ENCODE measurements at regions not wholly inside any gene's neighbourhood (a gene's known extent, or its start where the extent isn't known, plus 50 kb on each side); places are given as distances from the start of the nearest gene placed in this dataset.

DNA sequence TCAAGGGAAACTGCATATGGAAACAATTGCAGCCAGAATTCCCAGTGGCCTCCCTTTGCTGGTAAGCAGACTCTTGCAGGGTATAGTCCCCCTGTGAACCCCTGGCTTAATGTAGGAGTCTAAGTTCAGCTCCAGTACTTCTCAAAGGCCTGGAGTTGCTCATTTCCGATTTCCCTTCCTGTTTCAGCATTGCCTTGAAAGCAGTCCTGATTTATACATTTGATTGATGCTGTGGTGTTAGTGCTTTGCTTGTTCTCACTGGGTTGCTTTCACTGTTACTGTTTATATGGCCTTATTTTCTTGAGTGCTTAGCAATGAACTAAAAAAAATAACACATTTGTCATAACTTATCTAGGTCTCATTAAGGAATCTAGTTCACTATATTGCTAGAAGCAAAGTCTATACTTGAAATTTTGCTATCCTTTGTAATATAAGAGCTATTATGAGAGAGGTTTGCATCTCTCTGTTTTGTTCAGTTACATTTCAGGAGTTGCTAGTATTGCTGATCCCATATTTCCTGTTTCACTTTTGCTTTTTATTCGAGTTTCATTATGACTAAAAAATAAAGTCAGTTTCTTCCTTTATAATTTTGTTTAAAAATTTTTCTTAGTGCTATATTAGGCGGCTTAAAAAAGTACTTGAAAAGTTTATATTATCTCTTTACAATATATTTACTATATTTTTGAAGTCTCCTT lies 122.4 kb upstream of the NMUR2 start:
- DNase-seq, result peak in 1 of 3 donors; percentile 10
- Histone ChIP-seq H3K9me3 (ENCODE audit: control extremely low read depth in 1 of 5, control insufficient read depth in 4 of 5, insufficient read depth in 2 of 5, low read depth in 1 of 5, low read length in 4 of 5) (no peaks in the 10 kb centered on the region), H3K4me3 (ENCODE audit: control insufficient read depth in 1 of 7, extremely low read depth in 1 of 7, insufficient read depth in 4 of 7, low read depth in 2 of 7, low read length in 6 of 7) (no peak overlapping the region), H3K27me3 (replicated peaks in 2 of 5; ENCODE audit: control insufficient read depth in 4 of 5, insufficient read depth in 5 of 5, low read length in 4 of 5) (no peaks in the 10 kb centered on the region), H3K27ac (ENCODE audit: insufficient read depth in 1 of 2, low read depth in 1 of 2, low read length in 2 of 2, poor library complexity in 1 of 2, severe bottlenecking in 2 of 2) (no peak overlapping the region), H3K4me1 (ENCODE audit: control extremely low read depth in 1 of 4, control insufficient read depth in 4 of 4, insufficient read depth in 4 of 4, low read length in 3 of 4) (peaks cover 0 to 5% (median 0%) of the 10 kb centered on the region in 4 experiments), H3K36me3 (ENCODE audit: control insufficient read depth in 4 of 4, insufficient read depth in 4 of 4, low read length in 3 of 4) (no peaks in the 10 kb centered on the region)
- CTCF ChIA-PET, result no interaction called here
- POLR2A ChIA-PET, result no interaction called here
- 0% methylated on average over 1 of the region's 3 CpGs for WGBS (ENCODE audit: insufficient coverage)

GRCh38 chr5:152529440-152529839 lies 124.4 kb upstream of the NMUR2 start:
- no peaks in the 10 kb centered on the region for H3K9me3 ChIP-seq (ENCODE audit: control extremely low read depth in 1 of 5, control insufficient read depth in 4 of 5, insufficient read depth in 2 of 5, low read depth in 1 of 5, low read length in 4 of 5)
- no peak overlapping the region for H3K27ac ChIP-seq (ENCODE audit: insufficient read depth in 1 of 2, low read depth in 1 of 2, low read length in 2 of 2, poor library complexity in 1 of 2, severe bottlenecking in 2 of 2)
- ChIA-PET CTCF (no interaction called here), POLR2A (no interaction called here)
- no peak overlapping the region for H3K4me3 ChIP-seq (ENCODE audit: control insufficient read depth in 1 of 7, extremely low read depth in 1 of 7, insufficient read depth in 4 of 7, low read depth in 2 of 7, low read length in 6 of 7)
- peaks cover 0 to 5% (median 0%) of the 10 kb centered on the region in 4 experiments for H3K4me1 ChIP-seq (ENCODE audit: control extremely low read depth in 1 of 4, control insufficient read depth in 4 of 4, insufficient read depth in 4 of 4, low read length in 3 of 4)
- H3K27me3 ChIP-seq (replicated peaks in 2 of 5; ENCODE audit: control insufficient read depth in 4 of 5, insufficient read depth in 5 of 5, low read length in 4 of 5), result no peaks in the 10 kb centered on the region
- DNase-seq, result no peak
- H3K36me3 ChIP-seq (ENCODE audit: control insufficient read depth in 4 of 4, insufficient read depth in 4 of 4, low read length in 3 of 4), result no peaks in the 10 kb centered on the region

DNA sequence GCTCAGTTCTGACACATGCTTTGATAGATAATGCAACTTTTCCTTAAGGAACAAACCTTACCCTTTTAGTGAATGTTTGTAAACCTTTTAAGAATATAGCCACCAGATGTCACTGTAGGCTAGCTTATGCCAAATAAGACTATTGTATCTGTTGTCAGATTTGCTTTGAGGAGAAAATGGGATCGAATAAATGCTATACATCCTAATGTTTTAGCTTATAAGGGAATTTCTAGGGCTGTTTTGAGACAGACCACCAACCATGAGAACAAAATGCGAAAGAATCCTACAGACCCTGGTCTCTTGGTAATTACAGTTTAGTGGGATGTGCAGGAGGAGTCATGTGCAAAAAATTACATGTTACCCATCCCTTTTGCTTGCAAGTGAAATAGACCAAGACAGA lies 127.6 kb upstream of the NMUR2 start:
- peak; percentile 45 to 67 (median 60) for DNase-seq
- 71% methylated on average over 2 of the region's 2 CpGs for WGBS (ENCODE audit: insufficient coverage)
- Histone ChIP-seq H3K27me3 (replicated peaks in 2 of 5; ENCODE audit: control insufficient read depth in 4 of 5, insufficient read depth in 5 of 5, low read length in 4 of 5) (no peaks in the 10 kb centered on the region), H3K27ac (ENCODE audit: insufficient read depth in 1 of 2, low read depth in 1 of 2, low read length in 2 of 2, poor library complexity in 1 of 2, severe bottlenecking in 2 of 2) (no peak overlapping the region), H3K4me3 (ENCODE audit: control insufficient read depth in 1 of 7, extremely low read depth in 1 of 7, insufficient read depth in 4 of 7, low read depth in 2 of 7, low read length in 6 of 7) (no peak overlapping the region), H3K9me3 (ENCODE audit: control extremely low read depth in 1 of 5, control insufficient read depth in 4 of 5, insufficient read depth in 2 of 5, low read depth in 1 of 5, low read length in 4 of 5) (no peaks in the 10 kb centered on the region), H3K4me1 (ENCODE audit: control extremely low read depth in 1 of 4, control insufficient read depth in 4 of 4, insufficient read depth in 4 of 4, low read length in 3 of 4) (no peaks in the 10 kb centered on the region), H3K36me3 (ENCODE audit: control insufficient read depth in 4 of 4, insufficient read depth in 4 of 4, low read length in 3 of 4) (no peaks in the 10 kb centered on the region)
- CTCF ChIA-PET, result interaction anchor here (1.2 to 4.0 kb wide), 7 partner anchors 10 to 1443 kb away, joined by 3 to 39 read pairs (median 5); no protein-coding TSS in a partner anchor
- POLR2A ChIA-PET, result no interaction called here

- Histone ChIP-seq H3K36me3 (ENCODE audit: control insufficient read depth in 4 of 4, insufficient read depth in 4 of 4, low read length in 3 of 4) (no peaks in the 10 kb centered on the region), H3K27me3 (replicated peaks in 2 of 5; ENCODE audit: control insufficient read depth in 4 of 5, insufficient read depth in 5 of 5, low read length in 4 of 5) (peaks cover 0 to 3% (median 0%) of the 10 kb centered on the region in 5 experiments), H3K4me1 (ENCODE audit: control extremely low read depth in 1 of 4, control insufficient read depth in 4 of 4, insufficient read depth in 4 of 4, low read length in 3 of 4) (no peaks in the 10 kb centered on the region), H3K4me3 (ENCODE audit: control insufficient read depth in 1 of 7, extremely low read depth in 1 of 7, insufficient read depth in 4 of 7, low read depth in 2 of 7, low read length in 6 of 7) (no peak overlapping the region), H3K9me3 (ENCODE audit: control extremely low read depth in 1 of 5, control insufficient read depth in 4 of 5, insufficient read depth in 2 of 5, low read depth in 1 of 5, low read length in 4 of 5) (no peaks in the 10 kb centered on the region), H3K27ac (ENCODE audit: insufficient read depth in 1 of 2, low read depth in 1 of 2, low read length in 2 of 2, poor library complexity in 1 of 2, severe bottlenecking in 2 of 2) (no peak overlapping the region)
- CTCF ChIA-PET, result interaction anchor here (1.1 to 4.0 kb wide), 3 partner anchors 25 to 1434 kb away, joined by 3 to 39 read pairs (median 3); no protein-coding TSS in a partner anchor
- DNase-seq, result no peak
- POLR2A ChIA-PET, result no interaction called here
- WGBS (ENCODE audit: insufficient coverage), result 100% methylated on average over 1 of the region's 1 CpG
Observed at GRCh38 chr5:152534641-152535040, 129.6 kb upstream of the NMUR2 start.

- Histone ChIP-seq H3K4me1 (ENCODE audit: control extremely low read depth in 1 of 4, control insufficient read depth in 4 of 4, insufficient read depth in 4 of 4, low read length in 3 of 4) (no peaks in the 10 kb centered on the region), H3K27ac (ENCODE audit: insufficient read depth in 1 of 2, low read depth in 1 of 2, low read length in 2 of 2, poor library complexity in 1 of 2, severe bottlenecking in 2 of 2) (no peak overlapping the region), H3K27me3 (replicated peaks in 2 of 5; ENCODE audit: control insufficient read depth in 4 of 5, insufficient read depth in 5 of 5, low read length in 4 of 5) (peaks cover 0 to 10% (median 2%) of the 10 kb centered on the region in 5 experiments), H3K36me3 (ENCODE audit: control insufficient read depth in 4 of 4, insufficient read depth in 4 of 4, low read length in 3 of 4) (no peaks in the 10 kb centered on the region), H3K9me3 (ENCODE audit: control extremely low read depth in 1 of 5, control insufficient read depth in 4 of 5, insufficient read depth in 2 of 5, low read depth in 1 of 5, low read length in 4 of 5) (no peaks in the 10 kb centered on the region), H3K4me3 (ENCODE audit: control insufficient read depth in 1 of 7, extremely low read depth in 1 of 7, insufficient read depth in 4 of 7, low read depth in 2 of 7, low read length in 6 of 7) (no peak overlapping the region)
- CTCF ChIA-PET, result interaction anchor here (0.6 to 2.7 kb wide), 2 partner anchors 10 to 68 kb away, joined by 3 to 10 read pairs; no protein-coding TSS in a partner anchor
- POLR2A ChIA-PET, result no interaction called here
- WGBS (ENCODE audit: insufficient coverage), result 11% methylated on average over 1 of the region's 3 CpGs
- peak; percentile 3 to 17 (median 9) for DNase-seq
Observed at GRCh38 chr5:152542741-152543140, 137.7 kb upstream of the NMUR2 start.

GRCh38 chr5:152546493-152546892 lies 141.4 kb upstream of the NMUR2 start:
- POLR2A ChIA-PET, result no interaction called here
- Histone ChIP-seq H3K4me1 (ENCODE audit: control extremely low read depth in 1 of 4, control insufficient read depth in 4 of 4, insufficient read depth in 4 of 4, low read length in 3 of 4) (no peaks in the 10 kb centered on the region), H3K4me3 (ENCODE audit: control insufficient read depth in 1 of 7, extremely low read depth in 1 of 7, insufficient read depth in 4 of 7, low read depth in 2 of 7, low read length in 6 of 7) (no peak overlapping the region), H3K27ac (ENCODE audit: insufficient read depth in 1 of 2, low read depth in 1 of 2, low read length in 2 of 2, poor library complexity in 1 of 2, severe bottlenecking in 2 of 2) (no peak overlapping the region), H3K9me3 (ENCODE audit: control extremely low read depth in 1 of 5, control insufficient read depth in 4 of 5, insufficient read depth in 2 of 5, low read depth in 1 of 5, low read length in 4 of 5) (no peaks in the 10 kb centered on the region), H3K27me3 (replicated peaks in 2 of 5; ENCODE audit: control insufficient read depth in 4 of 5, insufficient read depth in 5 of 5, low read length in 4 of 5) (peaks cover 0 to 10% (median 0%) of the 10 kb centered on the region in 5 experiments), H3K36me3 (ENCODE audit: control insufficient read depth in 4 of 4, insufficient read depth in 4 of 4, low read length in 3 of 4) (no peaks in the 10 kb centered on the region)
- DNase-seq, result no peak
- whole genome bisulfite sequencing (ENCODE audit: insufficient coverage), result no CpG with 5 or more reads among the region's 2 CpGs
- CTCF ChIA-PET, result no interaction called here

GRCh38 chr5:152547202-152547601 lies 142.1 kb upstream of the NMUR2 start:
- Histone ChIP-seq H3K4me3 (ENCODE audit: control insufficient read depth in 1 of 7, extremely low read depth in 1 of 7, insufficient read depth in 4 of 7, low read depth in 2 of 7, low read length in 6 of 7) (no peak overlapping the region), H3K9me3 (ENCODE audit: control extremely low read depth in 1 of 5, control insufficient read depth in 4 of 5, insufficient read depth in 2 of 5, low read depth in 1 of 5, low read length in 4 of 5) (no peaks in the 10 kb centered on the region), H3K27me3 (replicated peaks in 2 of 5; ENCODE audit: control insufficient read depth in 4 of 5, insufficient read depth in 5 of 5, low read length in 4 of 5) (peaks cover 0 to 10% (median 0%) of the 10 kb centered on the region in 5 experiments), H3K4me1 (ENCODE audit: control extremely low read depth in 1 of 4, control insufficient read depth in 4 of 4, insufficient read depth in 4 of 4, low read length in 3 of 4) (no peaks in the 10 kb centered on the region), H3K27ac (ENCODE audit: insufficient read depth in 1 of 2, low read depth in 1 of 2, low read length in 2 of 2, poor library complexity in 1 of 2, severe bottlenecking in 2 of 2) (peak overlapping the region in 1 of 2 experiments; percentile 10), H3K36me3 (ENCODE audit: control insufficient read depth in 4 of 4, insufficient read depth in 4 of 4, low read length in 3 of 4) (no peaks in the 10 kb centered on the region)
- ChIA-PET POLR2A (no interaction called here), CTCF (no interaction called here)
- no peak for DNase-seq
- WGBS (ENCODE audit: insufficient coverage), result 76% methylated on average over 5 of the region's 5 CpGs

All from common myeloid progenitor, CD34-positive (primary cell).